CD4-positive, alpha-beta T cell (primary cell): ENCODE measurements at regions not wholly inside any gene's neighbourhood (a gene's known extent, or its start where the extent isn't known, plus 50 kb on each side); places are given as distances from the start of the nearest gene placed in this dataset.
A peak's percentile ranks its signal among the peaks of the same experiment; 100 is the strongest.

Source experiments
- ATAC-seq: fragments of 200-7000 bp; cut with Tn5 transposase; one replicate; pipeline ENCODE4 v1.10.0; 2022; ENCODE audit warnings: mild to moderate bottlenecking; ENCODE audit not compliant: poor library complexity
- CTCF ChIA-PET: fragments of 350-600 bp; sonication (Branson Sonifier 250); formaldehyde crosslinking; loops from one replicate; lab custom pipeline; 2021; ENCODE audit warnings: antibody characterized with exemption, inconsistent platforms; lab: Charles Lee
- POLR2A ChIA-PET: fragments of 350-600 bp; sonication (Branson Sonifier 250); formaldehyde crosslinking; loops from one replicate; lab custom pipeline; 2021; ENCODE audit warnings: antibody characterized with exemption, inconsistent platforms; lab: Charles Lee
- DNase-seq, 14 experiments: peaks; one replicate each; pipeline ENCODE4 v3.0.0-alpha.2; 2013 to 2020; ENCODE audit warnings: mixed read lengths in 2 of 14
- H3K27ac ChIP-seq, 2 donors: one replicate each; pipeline versions ENCODE4 v1.5.1 to v1.7.0; 2013; ENCODE audit warnings: low read length in 2 of 2, low read depth in 1 of 2, mild to moderate bottlenecking in 1 of 2
- H3K27me3 ChIP-seq, 2 experiments: 1 replicate in 1 of 2; 2 replicates in 1 of 2; pipeline versions ENCODE4 v1.6.1 to v1.7.0; 2013; ENCODE audit warnings: low read length in 2 of 2, control low read depth in 1 of 2, mild to moderate bottlenecking in 1 of 2, moderate library complexity in 1 of 2; ENCODE audit not compliant: insufficient read depth in 2 of 2, control insufficient read depth in 1 of 2
- H3K36me3 ChIP-seq: one replicate; pipeline ENCODE4 v1.6.1; 2013; ENCODE audit warnings: low read length, control low read depth; ENCODE audit not compliant: insufficient read depth
- H3K4me1 ChIP-seq: one replicate; pipeline ENCODE4 v1.6.1; 2013; ENCODE audit warnings: low read length, control low read depth; ENCODE audit not compliant: insufficient read depth
- H3K4me3 ChIP-seq: one replicate; pipeline ENCODE4 v1.5.1; 2013; ENCODE audit warnings: mild to moderate bottlenecking, low read length, moderate library complexity
- H3K9me3 ChIP-seq, 2 experiments: 1 replicate in 1 of 2; 2 replicates in 1 of 2; pipeline versions ENCODE4 v1.6.1 to v1.7.0; 2013; ENCODE audit warnings: low read length in 2 of 2, mild to moderate bottlenecking in 2 of 2, control low read depth in 1 of 2, moderate library complexity in 1 of 2; ENCODE audit not compliant: control insufficient read depth in 1 of 2, insufficient read depth in 1 of 2
- H3K27ac Mint-ChIP-seq: one replicate; pipeline ENCODE4 v1.8.0; 2020; ENCODE audit warnings: mixed read lengths
- H3K27me3 Mint-ChIP-seq: one replicate; pipeline ENCODE4 v1.8.0; 2021; ENCODE audit warnings: mixed read lengths
- H3K36me3 Mint-ChIP-seq: one replicate; pipeline ENCODE4 v1.8.0; 2021; ENCODE audit warnings: low read depth, mixed read lengths
- H3K4me1 Mint-ChIP-seq: one replicate; pipeline ENCODE4 v1.8.0; 2021; ENCODE audit warnings: low read depth, mixed read lengths
- H3K4me3 Mint-ChIP-seq: one replicate; pipeline ENCODE4 v1.8.0; 2020; ENCODE audit warnings: mild to moderate bottlenecking, mixed read lengths
- H3K9me3 Mint-ChIP-seq: one replicate; pipeline ENCODE4 v1.8.0; 2020; ENCODE audit warnings: mixed read lengths
- CTCF ChIP-seq: fragments of 200-600 bp; IDR thresholded peaks from one replicate; pipeline ENCODE4 v1.8.0; 2022; ENCODE audit warnings: antibody characterized with exemption, mild to moderate bottlenecking
- intact Hi-C, 2 experiments: fragments of 100-400 bp; cut with DNase I in 1 of 2; cut with micrococcal nuclease in 1 of 2; formaldehyde crosslinking; loops; one replicate each; pipeline versions ENCODE4 v1.15.1 to v1.9.0; 2023 to 2025; cut with DNase I, micrococcal nuclease

DNA sequence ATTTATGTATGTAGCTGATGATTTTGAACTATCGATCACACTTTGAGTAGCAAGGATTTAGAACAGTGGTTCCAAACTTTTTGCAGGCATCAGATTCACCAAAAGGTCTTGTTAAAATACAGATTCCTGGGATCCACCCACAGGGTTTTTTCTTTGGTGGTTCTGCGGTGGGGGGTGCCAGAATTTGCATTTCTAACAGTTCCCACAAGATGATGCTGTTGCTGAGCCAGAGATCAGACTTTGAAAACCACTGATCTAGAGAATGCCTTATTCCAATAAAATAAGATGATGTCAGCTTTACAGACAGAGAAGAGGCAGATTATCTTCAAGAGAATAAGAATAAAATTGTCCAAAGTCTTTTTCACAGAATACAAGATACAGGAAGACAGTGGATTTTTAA is 80.9 kb upstream of the SHISA2 start:
- H3K4me3 Mint-ChIP-seq: no peak overlapping the region
- H3K4me1 Mint-ChIP-seq: no peaks in the 10 kb centered on the region
- no peaks in the 10 kb centered on the region for H3K9me3 Mint-ChIP-seq
- H3K27me3 ChIP-seq: peaks cover 0 to under 1% of the 10 kb centered on the region in 2 experiments
- POLR2A ChIA-PET: no interaction called here
- H3K36me3 Mint-ChIP-seq: no peaks in the 10 kb centered on the region
- peaks cover 6% of the 10 kb centered on the region for H3K27me3 Mint-ChIP-seq
- H3K27ac Mint-ChIP-seq: no peak overlapping the region
- H3K4me3 ChIP-seq: no peak overlapping the region
- no peaks in the 10 kb centered on the region for H3K36me3 ChIP-seq
- peaks cover 0 to 2% of the 10 kb centered on the region in 2 experiments for H3K9me3 ChIP-seq
- H3K4me1 ChIP-seq: no peaks in the 10 kb centered on the region
- intact Hi-C loops: no loop called here
- no peak for ATAC-seq
- H3K27ac ChIP-seq: no peak overlapping the region
- TF ChIP-seq CTCF: no peak
- CTCF ChIA-PET: no interaction called here
- peak in 1 of 14 experiments; percentile 2 for DNase-seq

DNA sequence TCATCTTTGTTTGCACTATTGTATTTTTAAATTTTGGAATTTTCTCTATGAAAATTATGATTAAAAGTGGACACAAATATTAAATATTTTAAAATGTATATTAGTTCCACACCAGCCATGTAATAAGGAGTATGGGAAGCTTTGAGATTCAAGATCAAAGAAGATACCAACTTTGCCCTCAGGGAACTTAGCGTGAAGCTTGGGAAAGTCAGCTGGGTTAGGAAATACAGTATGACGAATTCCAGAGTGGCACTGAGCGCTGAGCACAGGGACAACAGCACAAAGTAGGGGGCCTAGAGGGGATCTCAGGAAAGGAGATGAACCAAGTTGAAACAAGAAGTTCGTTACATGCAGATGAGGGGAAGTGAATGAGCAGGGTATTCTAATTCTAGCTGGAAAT is 76.9 kb upstream of the SHISA2 start:
- Histone ChIP-seq H3K4me3 (no peak overlapping the region), H3K27ac (no peak overlapping the region), H3K36me3 (no peaks in the 10 kb centered on the region), H3K4me1 (no peaks in the 10 kb centered on the region), H3K27me3 (no peaks in the 10 kb centered on the region), H3K9me3 (no peaks in the 10 kb centered on the region)
- Mint-ChIP-seq H3K36me3 (no peaks in the 10 kb centered on the region), H3K9me3 (no peaks in the 10 kb centered on the region), H3K27me3 (peaks cover 12% of the 10 kb centered on the region), H3K4me3 (no peak overlapping the region), H3K27ac (no peak overlapping the region), H3K4me1 (no peaks in the 10 kb centered on the region)
- POLR2A ChIA-PET: no interaction called here
- no peak for TF ChIP-seq CTCF
- intact Hi-C loops: no loop called here
- CTCF ChIA-PET: no interaction called here
- ATAC-seq (no peak), DNase-seq (no peak)

- Histone ChIP-seq H3K9me3 (no peaks in the 10 kb centered on the region), H3K36me3 (no peaks in the 10 kb centered on the region), H3K4me3 (no peak overlapping the region), H3K4me1 (no peaks in the 10 kb centered on the region), H3K27me3 (no peaks in the 10 kb centered on the region), H3K27ac (no peak overlapping the region)
- no peak overlapping the region for H3K4me3 Mint-ChIP-seq
- no peaks in the 10 kb centered on the region for H3K36me3 Mint-ChIP-seq
- ATAC-seq: no peak
- no peak for TF ChIP-seq CTCF
- no peaks in the 10 kb centered on the region for H3K4me1 Mint-ChIP-seq
- CTCF ChIA-PET: interaction anchor here (0.5 kb wide), 1 partner anchor 793 kb away, joined by 3 read pairs; no protein-coding TSS in a partner anchor
- peaks cover 25% of the 10 kb centered on the region for H3K27me3 Mint-ChIP-seq
- no peak overlapping the region for H3K27ac Mint-ChIP-seq
- no peak for DNase-seq
- intact Hi-C loops: no loop called here
- no peaks in the 10 kb centered on the region for H3K9me3 Mint-ChIP-seq
- POLR2A ChIA-PET: no interaction called here
These were observed 65.8 kb upstream of the SHISA2 start for GRCh38 chr13:26117620-26118019.
